DMS 273 (cell line): ENCODE measurements at regions not wholly inside any gene's neighbourhood (a gene's known extent, or its start where the extent isn't known, plus 50 kb on each side); places are given as distances from the start of the nearest gene placed in this dataset.

Experiments
- DNase-seq: peaks from one replicate; lab custom pipeline; 2025; ENCODE audit not compliant: unreplicated experiment; lab: John Stamatoyannopoulos, UW

- peak; percentile 82 for DNase-seq
These were observed 471.1 kb upstream of the ANO3 start for GRCh38 chr11:25860677-25861450.

GRCh38 chr11:25862159-25862558, 469.8 kb upstream of the ANO3 start:
- no peak for DNase-seq

- DNase-seq = no peak
These were observed 467.9 kb upstream of the ANO3 start for GRCh38 chr11:25863986-25864385.

- no peak for DNase-seq
These were observed 455.4 kb upstream of the ANO3 start for GRCh38 chr11:25876456-25876965.

- peak; percentile 11 for DNase-seq
These were observed 445.9 kb upstream of the ANO3 start for GRCh38 chr11:25886036-25886435.

GRCh38 chr11:25890626-25891260, 441.2 kb upstream of the ANO3 start:
- DNase-seq = no peak

- DNase-seq = no peak
These were observed 440.0 kb upstream of the ANO3 start for GRCh38 chr11:25891960-25892359.

GRCh38 chr11:25899617-25900160, 432.2 kb upstream of the ANO3 start:
- no peak for DNase-seq

- no peak for DNase-seq
These were observed 431.1 kb upstream of the ANO3 start for GRCh38 chr11:25900814-25901213.

GRCh38 chr11:25901415-25901814, 430.5 kb upstream of the ANO3 start:
- DNase-seq = no peak

GRCh38 chr11:25902476-25902875, 429.5 kb upstream of the ANO3 start:
- DNase-seq = no peak

- no peak for DNase-seq
These were observed 423.2 kb upstream of the ANO3 start for GRCh38 chr11:25908726-25909125.

GRCh38 chr11:25910086-25910485, 421.8 kb upstream of the ANO3 start:
- peak; percentile 75 for DNase-seq

GRCh38 chr11:25920356-25920755, 411.6 kb upstream of the ANO3 start:
- DNase-seq = no peak

GRCh38 chr11:25924586-25924985, 407.3 kb upstream of the ANO3 start:
- no peak for DNase-seq

- DNase-seq = no peak
These were observed 406.6 kb upstream of the ANO3 start for GRCh38 chr11:25925359-25925758.

- DNase-seq = no peak
These were observed 404.4 kb upstream of the ANO3 start for GRCh38 chr11:25927411-25927953.

- no peak for DNase-seq
These were observed 403.9 kb upstream of the ANO3 start for GRCh38 chr11:25928076-25928475.

- no peak for DNase-seq
These were observed 393.0 kb upstream of the ANO3 start for GRCh38 chr11:25938952-25939351.

GRCh38 chr11:25939691-25940090, 392.2 kb upstream of the ANO3 start:
- DNase-seq = no peak

- no peak for DNase-seq
These were observed 390.6 kb upstream of the ANO3 start for GRCh38 chr11:25941353-25941752.

- DNase-seq = no peak
These were observed 388.9 kb upstream of the ANO3 start for GRCh38 chr11:25943031-25943430.
